NCI-H2029 (cell line): ENCODE measurements at regions not wholly inside any gene's neighbourhood (a gene's known extent, or its start where the extent isn't known, plus 50 kb on each side); places are given as distances from the start of the nearest gene placed in this dataset.

Experiments
- DNase-seq: peaks from one replicate; lab custom pipeline; 2025; lab: John Stamatoyannopoulos, UW

- no peak for DNase-seq
Measured at GRCh38 chr1:98382986-98383740, 278.4 kb upstream of the SNX7 start.

- no peak for DNase-seq
Measured at GRCh38 chr1:98382586-98382985, 278.9 kb upstream of the SNX7 start.

- DNase-seq = no peak
Measured at GRCh38 chr1:98374098-98374497, 287.4 kb upstream of the SNX7 start.

GRCh38 chr1:98373056-98373455, 288.5 kb upstream of the SNX7 start:
- no peak for DNase-seq

GRCh38 chr1:98371764-98372163, 289.8 kb upstream of the SNX7 start:
- DNase-seq = no peak

GRCh38 chr1:98369463-98369862, 292.1 kb upstream of the SNX7 start:
- no peak for DNase-seq

- DNase-seq = no peak
Measured at GRCh38 chr1:98368995-98369394, 292.5 kb upstream of the SNX7 start.

- DNase-seq = no peak
Measured at GRCh38 chr1:98367426-98367825, 294.1 kb upstream of the SNX7 start.

- DNase-seq = no peak
Measured at GRCh38 chr1:98366343-98366742, 295.2 kb upstream of the SNX7 start.

GRCh38 chr1:98364544-98364943, 297.0 kb upstream of the SNX7 start:
- DNase-seq = no peak

GRCh38 chr1:98360864-98361263, 300.7 kb upstream of the SNX7 start:
- no peak for DNase-seq

GRCh38 chr1:98355656-98356383, 305.7 kb upstream of the SNX7 start:
- no peak for DNase-seq

GRCh38 chr1:98352378-98352777, 309.1 kb upstream of the SNX7 start:
- DNase-seq = no peak

- no peak for DNase-seq
Measured at GRCh38 chr1:98351561-98351960, 310.0 kb upstream of the SNX7 start.

GRCh38 chr1:98345417-98345816, 316.1 kb upstream of the SNX7 start:
- DNase-seq = no peak

- DNase-seq = no peak
Measured at GRCh38 chr1:98344731-98345130, 316.8 kb upstream of the SNX7 start.

- DNase-seq = no peak
Measured at GRCh38 chr1:98342566-98342965, 319.0 kb upstream of the SNX7 start.

GRCh38 chr1:98340511-98340910, 321.0 kb upstream of the SNX7 start:
- DNase-seq = no peak

GRCh38 chr1:98336472-98337083, 324.9 kb upstream of the SNX7 start:
- DNase-seq = no peak

- no peak for DNase-seq
Measured at GRCh38 chr1:98333936-98334335, 327.6 kb upstream of the SNX7 start.

- DNase-seq = no peak
Measured at GRCh38 chr1:98333406-98333805, 328.1 kb upstream of the SNX7 start.

GRCh38 chr1:98331718-98332311, 329.7 kb upstream of the SNX7 start:
- DNase-seq = no peak

- no peak for DNase-seq
Measured at GRCh38 chr1:98331243-98331642, 330.3 kb upstream of the SNX7 start.
